ENCODE measurements at regions not wholly inside any gene's neighbourhood (a gene's known extent, or its start where the extent isn't known, plus 50 kb on each side); places are given as distances from the start of the nearest gene placed in this dataset.
"Not testable (repeated sequence)": the region's sequence is repeated elsewhere in the genome, so short reads cannot be mapped to it uniquely, and the experiment has no call there.

- no peak overlapping the region for H3K4me3 ChIP-seq
- TF ChIP-seq POLR2A (IDR thresholded peaks at IDR 0.05) (no peak), CTCF (IDR thresholded peaks at IDR 0.05) (no peak)
- DNase-seq, result no peak
- no peak overlapping the region for H3K27ac ChIP-seq
- H3K4me1 ChIP-seq, result no peaks in the 10 kb centered on the region
- H3K36me3 ChIP-seq, result no peaks in the 10 kb centered on the region
- intact Hi-C loops (cut with DNase I), result no loop called here
- 64 to 77% (median 75%) methylated on average over 5 to 8 of the region's 8 CpGs for WGBS, 4 donors
- peaks cover 0 to 64% (median 25%) of the 10 kb centered on the region in 12 donors for H3K9me3 ChIP-seq
- ATAC-seq, result no peak
- H3K27me3 ChIP-seq, result no peaks in the 10 kb centered on the region
Measured at GRCh38 chr19:27861411-27861975, 1351.5 kb downstream of the UQCRFS1 start.

- 85 to 89% (median 86%) methylated on average over 11 of the region's 11 CpGs for WGBS, 4 donors
- no peak overlapping the region for H3K4me3 ChIP-seq
- intact Hi-C loops (cut with DNase I), result no loop called here
- no peak overlapping the region for H3K27ac ChIP-seq
- no peak for DNase-seq
- no peaks in the 10 kb centered on the region for H3K36me3 ChIP-seq
- peaks cover 0 to 71% (median 25%) of the 10 kb centered on the region in 12 donors for H3K9me3 ChIP-seq
- no peaks in the 10 kb centered on the region for H3K4me1 ChIP-seq
- no peaks in the 10 kb centered on the region for H3K27me3 ChIP-seq
- TF ChIP-seq CTCF (IDR thresholded peaks at IDR 0.05) (no peak), POLR2A (IDR thresholded peaks at IDR 0.05) (no peak)
- ATAC-seq, result no peak
Measured at GRCh38 chr19:27860309-27860934, 1352.5 kb downstream of the UQCRFS1 start.

GRCh38 chr19:27859689-27860088 lies 1353.3 kb downstream of the UQCRFS1 start:
- Histone ChIP-seq H3K27me3 (no peaks in the 10 kb centered on the region), H3K36me3 (no peaks in the 10 kb centered on the region), H3K9me3 (peaks cover 0 to 76% (median 25%) of the 10 kb centered on the region in 12 donors), H3K4me1 (no peaks in the 10 kb centered on the region), H3K27ac (no peak overlapping the region), H3K4me3 (no peak overlapping the region)
- WGBS, 4 donors, result 81 to 91% (median 83%) methylated on average over 4 to 6 of the region's 6 CpGs
- TF ChIP-seq POLR2A (IDR thresholded peaks at IDR 0.05), result no peak
- no peak for TF ChIP-seq CTCF (IDR thresholded peaks at IDR 0.05)
- ATAC-seq (no peak), DNase-seq (no peak)
- intact Hi-C loops (cut with DNase I), result no loop called here

DNA sequence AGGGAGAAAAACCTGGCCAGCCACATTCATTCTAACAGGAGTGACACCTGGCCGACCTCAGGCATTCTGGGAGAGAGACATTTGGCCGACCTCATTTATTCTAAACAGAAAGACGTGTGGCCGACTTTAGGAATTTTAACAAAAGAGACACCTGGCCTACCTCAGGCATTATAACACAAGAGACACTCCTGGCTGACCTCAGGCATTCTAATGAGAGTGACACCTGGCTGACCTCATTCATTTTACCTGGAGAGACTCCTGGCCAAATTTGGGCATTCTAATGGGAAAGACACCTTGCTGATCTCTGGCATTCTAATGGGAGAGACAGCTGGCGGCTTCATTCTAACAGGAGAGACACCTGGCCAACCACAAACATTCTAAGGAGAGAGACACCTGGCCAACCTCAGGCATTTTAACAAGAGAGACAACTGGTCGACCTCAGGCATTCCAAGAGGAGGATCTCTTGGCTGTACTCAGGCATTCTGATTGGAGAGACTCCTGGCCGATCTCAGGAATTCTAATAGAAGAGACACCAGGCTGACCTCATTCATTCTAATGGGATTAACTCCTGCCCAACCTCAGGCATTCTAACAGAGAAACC lies 1353.9 kb downstream of the UQCRFS1 start:
- no peaks in the 10 kb centered on the region for H3K4me1 ChIP-seq
- H3K9me3 ChIP-seq, result peaks cover 0 to 82% (median 25%) of the 10 kb centered on the region in 12 donors
- 73 to 77% (median 74%) methylated on average over 7 of the region's 7 CpGs for WGBS, 4 donors
- TF ChIP-seq POLR2A (IDR thresholded peaks at IDR 0.05), result no peak
- no peak for TF ChIP-seq CTCF (IDR thresholded peaks at IDR 0.05)
- intact Hi-C loops (cut with DNase I), result no loop called here
- H3K27me3 ChIP-seq, result no peaks in the 10 kb centered on the region
- DNase-seq (no peak), ATAC-seq (no peak)
- no peak overlapping the region for H3K27ac ChIP-seq
- H3K4me3 ChIP-seq, result no peak overlapping the region
- no peaks in the 10 kb centered on the region for H3K36me3 ChIP-seq

DNA sequence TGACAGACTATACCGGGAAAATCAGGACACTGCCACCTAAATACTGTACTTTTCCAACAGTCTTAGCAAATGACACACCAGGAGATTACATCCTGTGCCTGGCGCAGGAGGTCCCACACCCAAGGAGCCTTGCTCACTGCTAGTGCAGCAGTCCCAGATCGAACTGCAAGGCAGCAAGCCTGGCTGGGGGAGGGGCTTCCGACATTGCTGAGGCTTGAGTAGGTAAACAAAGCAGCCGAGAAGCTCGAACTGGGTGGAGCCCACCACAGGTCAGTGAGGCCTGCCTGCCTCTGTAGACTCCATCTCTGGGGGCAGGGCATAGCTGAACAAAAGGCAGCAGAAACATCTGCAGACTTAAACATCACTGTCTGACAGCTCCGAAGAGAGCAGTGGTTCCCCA lies 1360.0 kb downstream of the UQCRFS1 start:
- DNase-seq; H3K27me3 ChIP-seq; ATAC-seq; H3K4me1 ChIP-seq; H3K27ac ChIP-seq; H3K4me3 ChIP-seq; intact Hi-C loops (cut with DNase I); H3K36me3 ChIP-seq: not testable (repeated sequence)
- WGBS, 4 donors, result 76 to 87% (median 83%) methylated on average over 5 to 7 of the region's 7 CpGs
- H3K9me3 ChIP-seq, result peaks cover 0 to 72% (median 4%) of the 10 kb centered on the region in 12 donors

Data from heart left ventricle (tissue), 16 donors.